Mesenchymal stem cell (in vitro differentiated cells and primary cell): ENCODE measurements at regions not wholly inside any gene's neighbourhood (a gene's known extent, or its start where the extent isn't known, plus 50 kb on each side); places are given as distances from the start of the nearest gene placed in this dataset.

Experiments used
- DNase-seq: peaks from one replicate; pipeline ENCODE4 v3.0.0-alpha.2; 2013
- H2AFZ ChIP-seq: one replicate; pipeline ENCODE4 v1.6.1; 2013; ENCODE audit warnings: low read depth, mild to moderate bottlenecking, control low read depth, inconsistent platforms, low read length, moderate library complexity
- H2AK5ac ChIP-seq: 2 replicates; pipeline ENCODE4 v1.6.1; 2013; ENCODE audit warnings: low read length, moderate library complexity, mild to moderate bottlenecking, inconsistent platforms; ENCODE audit not compliant: severe bottlenecking
- H2BK120ac ChIP-seq: one replicate; pipeline ENCODE4 v1.6.1; 2013; ENCODE audit warnings: low read depth, mild to moderate bottlenecking, inconsistent platforms, low read length, moderate library complexity
- H2BK12ac ChIP-seq, 2 experiments: one replicate each; pipeline ENCODE4 v1.6.1; 2013; ENCODE audit warnings: inconsistent platforms in 2 of 2, low read length in 2 of 2, mild to moderate bottlenecking in 2 of 2, moderate library complexity in 2 of 2, control low read depth in 1 of 2
- H2BK15ac ChIP-seq: one replicate; pipeline ENCODE4 v1.6.1; 2013; ENCODE audit warnings: mild to moderate bottlenecking, low read depth, inconsistent platforms; ENCODE audit not compliant: poor library complexity, severe bottlenecking
- H2BK5ac ChIP-seq: 2 replicates; pipeline ENCODE4 v1.6.1; 2013; ENCODE audit warnings: low read depth, mild to moderate bottlenecking, low read length, control low read depth, inconsistent platforms; ENCODE audit not compliant: poor library complexity, severe bottlenecking
- H3K14ac ChIP-seq, 2 experiments: one replicate each; pipeline ENCODE4 v1.6.1; 2013; ENCODE audit warnings: inconsistent platforms in 2 of 2, low read length in 2 of 2, control low read depth in 1 of 2, mild to moderate bottlenecking in 1 of 2, moderate library complexity in 1 of 2
- H3K18ac ChIP-seq, 2 experiments: one replicate each; pipeline ENCODE4 v1.6.1; 2013; ENCODE audit warnings: inconsistent platforms in 2 of 2, low read length in 2 of 2, control low read depth in 1 of 2, low read depth in 1 of 2, mild to moderate bottlenecking in 1 of 2
- H3K23ac ChIP-seq, 2 experiments: one replicate each; pipeline ENCODE4 v1.6.1; 2013; ENCODE audit warnings: inconsistent platforms in 2 of 2, low read length in 2 of 2, mild to moderate bottlenecking in 2 of 2, moderate library complexity in 2 of 2, control low read depth in 1 of 2
- H3K27ac ChIP-seq: 2 replicates; pipeline ENCODE4 v1.5.1; 2013; ENCODE audit warnings: mild to moderate bottlenecking, moderate library complexity, low read length, control low read depth, inconsistent platforms; ENCODE audit not compliant: poor library complexity, severe bottlenecking
- H3K27me3 ChIP-seq, 2 experiments: 2 replicates each; pipeline versions ENCODE4 v1.6.1 to v1.7.0; 2013; ENCODE audit warnings: low read length in 2 of 2, mild to moderate bottlenecking in 2 of 2, moderate library complexity in 2 of 2, control low read depth in 1 of 2, inconsistent platforms in 1 of 2; ENCODE audit not compliant: control insufficient read depth in 1 of 2, insufficient read depth in 1 of 2
- H3K36me3 ChIP-seq, 2 experiments: 2 replicates each; pipeline versions ENCODE4 v1.6.1 to v1.7.0; 2013; ENCODE audit warnings: low read length in 2 of 2, control low read depth in 1 of 2, inconsistent platforms in 1 of 2, low read depth in 1 of 2, mild to moderate bottlenecking in 1 of 2; ENCODE audit not compliant: insufficient read depth in 2 of 2, control insufficient read depth in 1 of 2
- H3K4ac ChIP-seq, 2 experiments: one replicate each; pipeline ENCODE4 v1.6.1; 2013; ENCODE audit warnings: inconsistent platforms in 2 of 2, low read length in 2 of 2, mild to moderate bottlenecking in 2 of 2, moderate library complexity in 2 of 2, control low read depth in 1 of 2, low read depth in 1 of 2
- H3K4me1 ChIP-seq: 2 replicates; pipeline ENCODE4 v1.6.1; 2013; ENCODE audit warnings: low read depth, low read length, control low read depth; ENCODE audit not compliant: control insufficient read depth, insufficient read depth
- H3K4me2 ChIP-seq: 2 replicates; pipeline ENCODE4 v1.6.1; 2013; ENCODE audit warnings: low read length, mild to moderate bottlenecking, inconsistent platforms; ENCODE audit not compliant: poor library complexity, severe bottlenecking
- H3K4me3 ChIP-seq, 2 experiments: 2 replicates each; pipeline versions ENCODE4 v1.5.1 to v1.7.0; 2013; ENCODE audit warnings: low read length in 2 of 2, mild to moderate bottlenecking in 2 of 2, control low read depth in 1 of 2, low read depth in 1 of 2; ENCODE audit not compliant: insufficient read depth in 1 of 2
- H3K79me1 ChIP-seq: replicated peaks from 2 replicates; pipeline ENCODE4 v1.6.1; 2013; ENCODE audit warnings: mild to moderate bottlenecking, control low read depth, low read length, inconsistent platforms; ENCODE audit not compliant: poor library complexity, severe bottlenecking
- H3K9ac ChIP-seq: 2 replicates; pipeline ENCODE4 v1.7.0; 2013; ENCODE audit warnings: mild to moderate bottlenecking, low read length, moderate library complexity
- H3K9me3 ChIP-seq: 2 replicates; pipeline ENCODE4 v1.7.0; 2013; ENCODE audit warnings: mild to moderate bottlenecking, low read length; ENCODE audit not compliant: control insufficient read depth
- H4K8ac ChIP-seq: one replicate; pipeline ENCODE4 v1.6.1; 2013; ENCODE audit warnings: inconsistent platforms, mild to moderate bottlenecking, low read length, moderate library complexity
- H4K91ac ChIP-seq: one replicate; pipeline ENCODE4 v1.6.1; 2013; ENCODE audit warnings: mild to moderate bottlenecking, low read length, inconsistent platforms
- WGBS: methylation state at CpG from one replicate; pipeline ENCODE4 v1.1.7; 2013; ENCODE audit warnings: mixed read lengths; 5-methylcytosine and 5-hydroxymethylcytosine counted together

DNA sequence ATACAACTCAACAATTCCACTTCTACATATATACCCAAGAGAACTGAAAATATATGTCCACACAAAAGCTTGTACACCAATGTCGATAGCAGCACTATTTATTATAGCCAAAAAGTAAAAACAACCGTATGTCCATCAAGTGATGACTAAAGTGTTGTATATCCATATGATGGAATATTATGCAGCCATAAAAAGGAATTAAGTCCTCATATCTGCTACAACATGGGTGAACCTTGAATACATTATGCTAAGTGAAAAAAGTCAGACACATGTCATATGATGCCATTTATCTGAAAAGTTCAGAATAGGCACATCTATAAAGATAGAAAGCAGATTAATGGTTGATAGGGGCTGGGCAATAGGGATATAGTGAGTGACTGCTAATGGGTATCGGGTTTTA, 204.5 kb downstream of the KCNRG start:
- H3K4me2 ChIP-seq: no peak overlapping the region
- no peak overlapping the region for H3K27ac ChIP-seq
- no peak overlapping the region for H4K8ac ChIP-seq
- H3K4ac ChIP-seq: no peak overlapping the region
- H3K9me3 ChIP-seq: peaks cover 7% of the 10 kb centered on the region
- no peak overlapping the region for H3K18ac ChIP-seq
- no peak for DNase-seq
- H3K27me3 ChIP-seq: no peaks in the 10 kb centered on the region
- H3K9ac ChIP-seq: no peak overlapping the region
- peaks cover 2% of the 10 kb centered on the region for H3K4me1 ChIP-seq
- no peak overlapping the region for H3K4me3 ChIP-seq
- H3K79me1 ChIP-seq: no peaks in the 10 kb centered on the region
- no peak overlapping the region for H2BK12ac ChIP-seq
- H3K36me3 ChIP-seq: no peaks in the 10 kb centered on the region
- no CpG with 5 or more reads among the region's 3 CpGs for WGBS
- H3K14ac ChIP-seq: no peak overlapping the region
- H2BK15ac ChIP-seq: no peak overlapping the region
- H2BK5ac ChIP-seq: no peak overlapping the region
- no peak overlapping the region for H2BK120ac ChIP-seq
- no peak overlapping the region for H4K91ac ChIP-seq
- H3K23ac ChIP-seq: no peak overlapping the region
- no peak overlapping the region for H2AFZ ChIP-seq
- H2AK5ac ChIP-seq: no peak overlapping the region

DNA sequence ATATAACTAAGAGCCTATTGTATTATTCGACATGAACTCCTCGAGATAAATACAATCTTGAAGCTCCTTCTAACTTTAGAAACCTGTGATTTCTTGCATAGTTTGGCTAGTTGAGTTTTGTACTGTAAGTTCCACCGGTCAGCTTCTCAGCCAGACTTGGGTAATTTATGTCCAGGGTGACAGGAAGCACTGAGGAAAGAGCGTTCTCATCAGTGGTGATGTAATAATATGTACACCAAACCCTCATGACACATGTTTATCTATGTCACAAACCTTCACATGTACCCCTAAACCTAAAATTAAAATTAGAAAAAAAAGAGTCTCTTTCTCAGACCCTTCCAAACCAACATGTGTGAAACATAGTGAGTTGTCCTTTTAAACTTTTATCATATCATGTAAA, 205.7 kb downstream of the KCNRG start:
- H3K9me3 ChIP-seq: peaks cover 7% of the 10 kb centered on the region
- no peak overlapping the region for H2BK12ac ChIP-seq
- no peaks in the 10 kb centered on the region for H3K79me1 ChIP-seq
- H4K8ac ChIP-seq: no peak overlapping the region
- no peaks in the 10 kb centered on the region for H3K36me3 ChIP-seq
- H2BK120ac ChIP-seq: no peak overlapping the region
- no peaks in the 10 kb centered on the region for H3K27me3 ChIP-seq
- no peak overlapping the region for H3K18ac ChIP-seq
- no peak overlapping the region for H2AK5ac ChIP-seq
- no peak overlapping the region for H3K14ac ChIP-seq
- H2AFZ ChIP-seq: no peak overlapping the region
- no peak overlapping the region for H3K4ac ChIP-seq
- DNase-seq: peak; percentile 29
- H3K4me3 ChIP-seq: no peak overlapping the region
- H3K9ac ChIP-seq: no peak overlapping the region
- H3K23ac ChIP-seq: no peak overlapping the region
- H3K4me1 ChIP-seq: peaks cover 2% of the 10 kb centered on the region
- no peak overlapping the region for H3K4me2 ChIP-seq
- no peak overlapping the region for H2BK15ac ChIP-seq
- no peak overlapping the region for H2BK5ac ChIP-seq
- no CpG with 5 or more reads among the region's 4 CpGs for WGBS
- no peak overlapping the region for H4K91ac ChIP-seq
- H3K27ac ChIP-seq: no peak overlapping the region

DNA sequence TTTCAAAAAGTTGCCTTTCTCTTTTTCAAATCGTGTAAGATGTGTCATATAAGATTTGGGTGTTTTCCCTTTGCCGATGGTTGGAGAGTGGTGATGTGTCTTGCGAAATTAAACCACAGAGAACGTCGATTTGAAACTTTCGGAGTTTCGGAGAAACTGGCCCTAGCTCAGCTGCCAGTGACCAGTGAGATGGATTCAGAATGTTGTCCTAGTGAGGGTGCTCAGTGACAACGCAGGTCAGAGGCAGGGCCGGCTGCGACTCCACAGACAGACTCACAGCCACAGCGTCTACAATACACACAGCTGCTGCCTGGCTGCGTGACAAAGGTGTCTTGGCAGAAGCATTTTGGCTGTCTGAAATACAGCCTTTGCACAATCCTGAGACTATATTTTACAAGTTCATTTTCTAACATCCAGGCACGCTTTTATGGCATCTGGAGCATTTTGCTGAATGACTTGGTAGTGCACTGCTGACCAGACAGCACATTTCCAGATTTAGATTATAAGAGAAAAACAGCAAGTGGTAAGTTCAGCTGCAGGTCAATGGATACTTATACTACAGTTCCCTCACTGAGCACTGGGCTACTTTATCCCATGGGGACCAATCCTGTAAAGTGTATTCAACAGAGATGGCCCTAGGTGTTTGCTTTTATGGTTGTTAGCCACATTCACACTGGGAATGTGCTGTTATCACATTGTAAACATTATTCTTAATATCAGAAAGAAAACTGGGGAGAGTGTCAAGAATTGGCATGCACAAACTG, 207.5 kb downstream of the KCNRG start:
- Histone ChIP-seq H3K4ac (no peak overlapping the region), H2AFZ (no peak overlapping the region), H2AK5ac (no peak overlapping the region), H4K8ac (no peak overlapping the region), H3K79me1 (no peaks in the 10 kb centered on the region), H3K27ac (no peak overlapping the region), H3K4me2 (no peak overlapping the region), H3K36me3 (no peaks in the 10 kb centered on the region), H4K91ac (no peak overlapping the region), H2BK5ac (no peak overlapping the region), H3K27me3 (no peaks in the 10 kb centered on the region), H3K4me3 (peak overlapping the region in 1 of 2 experiments; percentile 68), H3K14ac (no peak overlapping the region), H2BK15ac (no peak overlapping the region), H3K9me3 (no peaks in the 10 kb centered on the region), H3K23ac (no peak overlapping the region), H3K18ac (peak overlapping the region in 1 of 2 experiments; percentile 16), H3K9ac (peak overlapping the region; percentile 73), H3K4me1 (peaks cover 2% of the 10 kb centered on the region), H2BK120ac (no peak overlapping the region), H2BK12ac (no peak overlapping the region)
- DNase-seq: peak; percentile 62
- 57% methylated on average over 12 of the region's 13 CpGs for WGBS

DNA sequence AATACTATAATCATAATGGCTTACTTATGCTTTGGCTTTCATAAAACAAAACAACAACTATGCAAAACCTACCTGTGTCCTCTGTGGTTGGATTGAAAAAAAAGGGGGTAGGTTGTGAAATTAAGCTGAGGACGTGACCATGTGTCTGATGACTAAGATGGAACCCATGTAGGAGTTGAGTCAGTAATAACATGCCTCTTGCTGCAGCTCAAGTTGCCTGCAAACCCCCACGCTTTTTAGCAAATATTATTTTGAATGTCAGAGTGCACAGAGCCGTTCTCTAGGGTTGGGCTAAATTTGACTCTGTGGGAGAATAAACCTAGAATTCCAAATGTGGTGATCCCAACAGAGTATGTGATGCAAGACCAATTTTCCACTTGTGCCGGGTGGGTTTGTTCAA, 209.3 kb downstream of the KCNRG start:
- Histone ChIP-seq H2BK120ac (no peak overlapping the region), H3K36me3 (no peaks in the 10 kb centered on the region), H3K4me1 (peaks cover 2% of the 10 kb centered on the region), H3K79me1 (no peaks in the 10 kb centered on the region), H3K4ac (no peak overlapping the region), H3K4me3 (no peak overlapping the region), H3K14ac (no peak overlapping the region), H2AFZ (no peak overlapping the region), H3K18ac (no peak overlapping the region), H2BK12ac (no peak overlapping the region), H2BK15ac (no peak overlapping the region), H3K27ac (no peak overlapping the region), H3K27me3 (no peaks in the 10 kb centered on the region), H2BK5ac (no peak overlapping the region), H3K4me2 (no peak overlapping the region), H3K9me3 (no peaks in the 10 kb centered on the region), H3K9ac (no peak overlapping the region), H4K8ac (no peak overlapping the region), H4K91ac (no peak overlapping the region), H2AK5ac (no peak overlapping the region), H3K23ac (no peak overlapping the region)
- DNase-seq: no peak
- WGBS: 78% methylated on average over 4 of the region's 4 CpGs
